ENCODE measurements at regions not wholly inside any gene's neighbourhood (a gene's known extent, or its start where the extent isn't known, plus 50 kb on each side); places are given as distances from the start of the nearest gene placed in this dataset.
A peak's percentile ranks its signal among the peaks of the same experiment; 100 is the strongest.

DNA sequence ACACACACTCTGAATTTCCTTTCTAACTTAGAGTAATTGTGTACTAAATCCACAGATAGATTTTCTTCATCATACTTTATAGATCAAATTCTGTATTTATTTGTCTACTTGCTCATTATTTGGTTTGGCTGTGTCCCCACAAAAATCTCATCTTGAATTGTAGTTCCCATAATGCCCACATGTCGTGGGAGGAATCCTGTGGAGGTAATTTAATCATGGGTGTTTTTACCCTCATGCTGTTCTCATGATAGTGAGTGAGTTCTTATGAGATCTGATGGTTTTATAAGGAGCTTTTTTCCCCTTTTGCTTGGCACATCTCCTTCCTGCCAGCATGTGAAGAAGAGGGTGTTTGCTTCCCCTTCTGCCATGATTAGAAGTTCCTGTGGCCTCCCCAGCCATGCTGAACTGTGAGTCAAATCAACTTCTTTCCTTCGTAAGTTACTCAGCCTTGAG, 198.3 kb upstream of the TGFBR2 start:
- Histone ChIP-seq H3K27ac (no peak overlapping the region), H3K4me3 (no peak overlapping the region), H3K27me3 (replicated peaks) (no peaks in the 10 kb centered on the region), H3K9me3 (replicated peaks) (no peaks in the 10 kb centered on the region), H3K4me1 (replicated peaks) (no peaks in the 10 kb centered on the region), H3K36me3 (no peaks in the 10 kb centered on the region)
- DNase-seq (ENCODE audit: low read depth in 1 of 2, low spot score in 2 of 2), result no peak

DNA sequence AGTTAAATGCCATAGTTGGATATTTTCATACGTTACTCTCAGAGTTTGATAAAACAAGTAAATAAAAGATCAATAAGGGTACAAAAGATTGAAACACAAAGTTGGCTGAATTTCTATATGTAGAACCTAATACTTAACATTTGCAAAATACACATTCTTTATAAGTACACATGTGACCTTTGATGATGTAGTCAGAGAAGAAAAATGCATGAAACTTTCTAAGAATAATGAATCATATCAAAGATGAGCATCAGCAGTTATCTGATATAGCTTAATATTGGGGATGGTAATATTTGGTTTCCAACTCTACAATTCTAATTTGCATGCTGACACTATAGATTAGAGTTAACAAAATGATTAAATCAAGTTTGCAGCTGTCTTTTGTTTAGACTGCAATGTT, 188.0 kb upstream of the TGFBR2 start:
- Histone ChIP-seq H3K27me3 (replicated peaks) (no peaks in the 10 kb centered on the region), H3K36me3 (no peaks in the 10 kb centered on the region), H3K4me3 (no peak overlapping the region), H3K9me3 (replicated peaks) (no peaks in the 10 kb centered on the region), H3K4me1 (replicated peaks) (no peaks in the 10 kb centered on the region), H3K27ac (no peak overlapping the region)
- DNase-seq (ENCODE audit: low read depth in 1 of 2, low spot score in 2 of 2), result no peak

DNA sequence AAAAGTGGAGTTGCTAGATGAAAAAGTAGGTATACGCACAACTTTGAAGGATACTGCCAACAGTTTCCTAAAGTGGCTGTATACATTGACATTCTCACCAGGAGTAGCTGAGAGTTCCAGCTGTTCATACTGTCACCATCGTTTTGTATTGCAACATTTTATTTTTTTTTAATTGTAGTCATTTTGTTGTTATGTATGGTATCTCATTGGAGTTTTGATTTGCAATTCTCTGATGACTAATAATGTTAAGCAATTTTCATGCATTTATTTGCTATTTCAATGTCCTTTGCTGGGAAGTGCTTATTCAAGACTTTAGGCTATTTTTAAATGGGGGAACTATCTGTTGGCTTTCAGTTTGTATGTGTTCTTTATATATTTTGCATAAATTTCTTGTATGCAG, 185.1 kb upstream of the TGFBR2 start:
- DNase-seq (ENCODE audit: low read depth in 1 of 2, low spot score in 2 of 2), result no peak
- no peak overlapping the region for H3K27ac ChIP-seq
- H3K4me1 ChIP-seq (replicated peaks), result no peaks in the 10 kb centered on the region
- no peak overlapping the region for H3K4me3 ChIP-seq
- no peaks in the 10 kb centered on the region for H3K9me3 ChIP-seq (replicated peaks)
- no peaks in the 10 kb centered on the region for H3K27me3 ChIP-seq (replicated peaks)
- H3K36me3 ChIP-seq, result no peaks in the 10 kb centered on the region

DNA sequence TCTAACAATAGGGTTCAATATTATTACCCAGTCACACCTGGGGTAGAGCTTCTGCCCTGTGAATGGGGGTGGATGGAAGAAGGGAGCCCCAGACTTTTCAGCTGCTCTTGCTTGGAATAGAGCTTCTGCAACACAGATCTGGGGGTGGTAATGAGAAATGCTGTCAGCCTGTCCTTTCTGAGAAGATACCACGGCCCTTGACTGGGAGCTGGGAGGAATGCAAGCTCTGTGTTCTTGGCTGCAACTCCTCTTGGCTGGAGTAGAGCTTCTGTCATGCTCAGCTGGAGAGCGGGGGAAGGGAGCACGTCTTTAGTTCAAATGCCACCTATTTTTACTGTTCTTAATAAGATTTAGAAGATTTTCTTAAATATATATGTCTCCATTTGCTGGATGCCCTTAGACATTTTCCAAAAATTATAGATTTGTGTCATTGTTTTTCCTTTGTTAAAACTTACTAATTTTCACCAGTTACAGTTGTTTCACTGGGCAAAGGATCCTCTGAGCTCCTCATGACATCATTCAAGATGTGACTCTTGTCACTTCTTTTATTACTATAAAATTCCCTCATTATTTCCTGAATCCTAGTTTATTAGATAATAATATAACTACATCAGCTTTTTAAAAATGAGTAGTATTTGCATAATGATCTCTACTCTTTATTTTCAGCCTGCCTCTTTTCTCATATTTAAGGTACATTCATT, 180.0 kb upstream of the TGFBR2 start:
- Histone ChIP-seq H3K27ac (no peak overlapping the region), H3K4me1 (replicated peaks) (peaks cover 6% of the 10 kb centered on the region)
- DNase-seq (ENCODE audit: low read depth in 1 of 2, low spot score in 2 of 2), result no peak

DNA sequence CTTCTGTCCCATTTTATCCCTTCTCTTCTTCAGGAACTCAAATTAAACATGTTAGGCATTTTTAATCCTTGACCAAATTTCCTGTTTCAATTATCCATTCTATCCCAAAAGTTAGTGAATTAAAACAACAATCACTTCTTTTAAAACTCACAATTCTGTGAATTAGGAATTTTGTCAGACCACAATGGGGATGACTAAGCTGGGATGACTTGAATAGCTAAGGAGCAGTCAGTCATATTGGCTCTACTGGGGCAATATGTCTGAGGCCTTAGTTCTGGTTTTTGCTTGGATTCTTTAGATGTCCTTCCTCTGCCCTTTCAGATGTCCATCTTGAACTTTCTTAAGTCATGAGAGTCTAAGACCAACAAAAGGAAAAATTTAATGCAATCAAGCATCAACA, 178.2 kb upstream of the TGFBR2 start:
- peak in 1 of 2 experiments; percentile 23 for DNase-seq (ENCODE audit: low read depth in 1 of 2, low spot score in 2 of 2)
- no peak overlapping the region for H3K27ac ChIP-seq

More for the DNA sequence above, 180.0 kb upstream of the TGFBR2 start:
- Histone ChIP-seq H3K27me3 (replicated peaks) (no peaks in the 10 kb centered on the region), H3K36me3 (no peaks in the 10 kb centered on the region), H3K9me3 (replicated peaks) (no peaks in the 10 kb centered on the region), H3K4me3 (no peak overlapping the region)

DNA sequence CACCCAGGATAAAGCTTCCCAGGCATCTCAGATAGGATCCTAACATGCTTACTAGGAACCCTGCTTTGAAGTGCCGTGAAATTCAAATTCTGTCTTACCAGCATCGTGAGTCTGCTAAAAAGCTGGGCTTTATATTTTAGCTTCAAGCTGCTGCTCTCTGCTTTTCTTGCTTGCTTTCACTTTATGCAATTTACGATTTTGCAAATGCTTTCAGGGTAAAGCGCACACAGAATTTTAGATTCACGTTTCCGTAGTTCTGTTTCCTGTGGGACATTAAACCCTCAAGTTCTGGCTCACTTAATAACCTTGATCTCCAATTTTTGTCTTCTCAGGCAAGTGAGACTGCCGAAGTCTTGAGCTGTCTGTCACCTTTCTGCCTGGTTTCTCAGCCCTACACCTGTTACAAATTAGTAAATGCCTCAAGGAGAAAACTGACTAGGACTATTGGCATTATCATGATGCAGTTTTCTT, 170.5 kb upstream of the TGFBR2 start:
- H3K9me3 ChIP-seq (replicated peaks), result no peaks in the 10 kb centered on the region
- no peaks in the 10 kb centered on the region for H3K27me3 ChIP-seq (replicated peaks)
- no peak for DNase-seq (ENCODE audit: low read depth in 1 of 2, low spot score in 2 of 2)
- no peak overlapping the region for H3K27ac ChIP-seq
- H3K4me3 ChIP-seq, result no peak overlapping the region
- H3K4me1 ChIP-seq (replicated peaks), result peaks cover 25% of the 10 kb centered on the region
- H3K36me3 ChIP-seq, result no peaks in the 10 kb centered on the region

More for the DNA sequence above, 178.2 kb upstream of the TGFBR2 start:
- H3K36me3 ChIP-seq, result no peaks in the 10 kb centered on the region
- H3K4me3 ChIP-seq, result no peak overlapping the region
- H3K27me3 ChIP-seq (replicated peaks), result no peaks in the 10 kb centered on the region
- H3K4me1 ChIP-seq (replicated peaks), result peaks cover 6% of the 10 kb centered on the region
- no peaks in the 10 kb centered on the region for H3K9me3 ChIP-seq (replicated peaks)

DNA sequence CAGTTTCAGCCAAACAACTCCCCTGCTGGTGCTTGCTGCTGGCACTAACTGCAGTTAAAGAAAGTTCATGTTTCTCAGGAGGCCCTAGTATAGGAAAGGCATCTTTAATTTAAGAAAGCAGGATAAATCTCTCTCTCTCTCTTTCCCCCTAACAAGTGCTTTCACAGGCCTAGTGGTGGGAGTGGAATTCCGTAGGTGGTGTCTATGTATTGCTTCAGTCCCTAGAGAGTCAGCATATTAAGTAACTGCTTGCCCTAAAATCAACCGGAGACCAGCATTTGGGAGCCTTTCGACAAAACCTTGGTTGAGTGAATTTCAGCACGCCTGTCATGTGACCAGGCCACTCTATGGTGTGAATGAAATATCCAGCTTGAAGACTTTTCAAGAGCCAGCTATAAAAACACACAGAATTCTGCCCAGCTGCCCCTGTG, 169.2 kb upstream of the TGFBR2 start:
- H3K9me3 ChIP-seq (replicated peaks), result no peaks in the 10 kb centered on the region
- H3K27me3 ChIP-seq (replicated peaks), result no peaks in the 10 kb centered on the region
- no peak for DNase-seq (ENCODE audit: low read depth in 1 of 2, low spot score in 2 of 2)
- peaks cover 29% of the 10 kb centered on the region for H3K4me1 ChIP-seq (replicated peaks)
- no peak overlapping the region for H3K4me3 ChIP-seq
- H3K27ac ChIP-seq, result no peak overlapping the region
- no peaks in the 10 kb centered on the region for H3K36me3 ChIP-seq

DNA sequence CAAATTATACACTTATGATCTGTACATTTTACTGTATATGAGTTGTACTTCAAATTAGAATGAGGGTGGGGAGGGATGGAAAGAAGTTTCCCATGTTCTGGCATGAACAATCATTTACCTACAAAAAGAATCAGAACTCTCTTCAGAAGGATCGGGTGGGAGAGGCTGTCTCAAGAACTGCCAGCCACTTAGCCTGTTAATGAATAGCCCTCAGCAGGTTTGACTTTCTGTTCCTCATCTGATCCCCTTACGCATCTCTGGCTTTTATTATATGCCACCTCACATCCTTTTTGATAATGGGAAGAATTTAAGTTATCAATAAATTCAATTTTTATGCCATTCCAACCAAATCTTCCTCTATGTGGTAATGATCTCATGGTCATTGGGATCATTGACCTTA, 168.3 kb upstream of the TGFBR2 start:
- no peaks in the 10 kb centered on the region for H3K36me3 ChIP-seq
- H3K27ac ChIP-seq, result no peak overlapping the region
- H3K27me3 ChIP-seq (replicated peaks), result no peaks in the 10 kb centered on the region
- H3K4me3 ChIP-seq, result no peak overlapping the region
- peaks cover 29% of the 10 kb centered on the region for H3K4me1 ChIP-seq (replicated peaks)
- DNase-seq (ENCODE audit: low read depth in 1 of 2, low spot score in 2 of 2), result no peak
- no peaks in the 10 kb centered on the region for H3K9me3 ChIP-seq (replicated peaks)

DNA sequence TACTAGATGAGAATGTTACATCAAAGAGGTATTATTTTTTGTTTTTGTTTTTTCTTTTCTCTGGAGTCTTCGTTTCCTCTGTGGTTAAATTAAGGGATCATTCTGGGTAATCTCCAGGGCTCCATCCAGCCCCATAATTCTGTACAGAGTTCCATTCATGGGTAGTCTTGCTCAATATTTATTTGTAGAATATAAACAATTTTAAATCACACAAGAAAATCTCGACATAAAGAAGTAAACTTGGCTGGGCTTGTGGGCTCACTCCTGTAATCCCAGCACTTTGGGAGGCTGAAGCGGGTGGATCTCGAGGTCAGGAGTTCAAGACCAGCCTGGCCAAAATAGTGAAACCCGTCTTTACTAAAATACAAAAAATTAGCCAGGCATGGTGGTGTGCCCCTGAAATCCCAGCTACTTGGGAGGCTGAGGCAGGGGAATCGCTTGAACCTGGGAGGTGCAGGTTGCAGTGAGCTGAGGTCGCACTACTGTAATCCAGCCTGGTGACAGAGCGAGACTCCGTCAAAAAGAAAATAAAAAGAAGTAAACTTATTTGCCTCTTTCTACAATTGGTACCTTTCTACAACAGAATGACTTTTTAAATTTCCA, 166.8 kb upstream of the TGFBR2 start:
- Histone ChIP-seq H3K27ac (peak overlapping the region; percentile 6; the same call in 1 of the 2 replicates), H3K4me1 (replicated peaks) (peaks cover 29% of the 10 kb centered on the region), H3K27me3 (replicated peaks) (no peaks in the 10 kb centered on the region), H3K36me3 (no peaks in the 10 kb centered on the region), H3K4me3 (no peak overlapping the region), H3K9me3 (replicated peaks) (no peaks in the 10 kb centered on the region)
- DNase-seq (ENCODE audit: low read depth in 1 of 2, low spot score in 2 of 2), result no peak

DNA sequence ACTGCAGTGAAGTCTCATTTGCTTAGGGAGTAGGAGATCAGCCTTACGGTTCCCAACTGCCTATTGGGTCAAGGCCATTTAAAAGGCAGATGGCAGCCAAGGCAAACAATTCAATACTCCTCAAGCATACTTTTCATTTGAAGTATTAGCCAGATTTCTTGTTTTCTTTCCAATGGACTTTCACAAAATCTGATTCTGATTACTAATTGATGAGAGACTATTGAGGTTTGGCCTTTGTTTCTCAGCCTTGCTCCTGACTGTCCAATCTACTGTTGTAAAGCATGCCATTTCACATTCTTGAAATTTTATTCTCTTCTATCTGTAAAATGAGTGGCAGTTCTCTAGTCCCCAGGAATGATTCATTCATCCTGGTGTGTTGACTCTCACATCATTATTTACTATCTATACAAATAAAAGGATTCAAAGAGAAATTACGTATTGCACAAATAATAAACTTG, 166.2 kb upstream of the TGFBR2 start:
- Histone ChIP-seq H3K4me1 (replicated peaks) (peaks cover 29% of the 10 kb centered on the region), H3K4me3 (no peak overlapping the region), H3K9me3 (replicated peaks) (no peaks in the 10 kb centered on the region), H3K27me3 (replicated peaks) (no peaks in the 10 kb centered on the region), H3K36me3 (no peaks in the 10 kb centered on the region), H3K27ac (peak overlapping the region; percentile 6; the same call in 1 of the 2 replicates)
- DNase-seq (ENCODE audit: low read depth in 1 of 2, low spot score in 2 of 2), result peak in 1 of 2 experiments; percentile 46

DNA sequence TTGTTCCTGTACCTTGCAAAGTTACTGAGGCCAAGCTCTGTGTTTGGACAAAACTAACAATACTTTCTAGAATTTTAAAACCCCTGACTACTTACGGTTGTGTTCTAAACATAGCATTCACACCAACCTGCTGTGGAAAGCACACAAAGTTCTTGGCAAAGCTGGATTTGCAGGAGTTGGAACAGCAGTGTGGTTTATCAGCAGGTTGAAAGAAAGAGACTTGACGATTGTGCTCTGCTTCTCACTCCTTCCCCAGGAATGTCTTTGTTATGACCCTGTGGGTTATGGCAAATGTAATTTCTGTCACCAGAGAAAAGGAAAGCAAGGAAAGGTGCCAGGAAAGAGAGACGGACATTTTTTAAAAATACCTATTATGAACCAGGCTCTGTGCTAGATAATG, 165.5 kb upstream of the TGFBR2 start:
- Histone ChIP-seq H3K4me1 (replicated peaks) (peaks cover 29% of the 10 kb centered on the region), H3K27me3 (replicated peaks) (no peaks in the 10 kb centered on the region), H3K9me3 (replicated peaks) (no peaks in the 10 kb centered on the region), H3K36me3 (no peaks in the 10 kb centered on the region), H3K4me3 (no peak overlapping the region), H3K27ac (no peak overlapping the region)
- peak in 1 of 2 experiments; percentile 5 for DNase-seq (ENCODE audit: low read depth in 1 of 2, low spot score in 2 of 2)

DNA sequence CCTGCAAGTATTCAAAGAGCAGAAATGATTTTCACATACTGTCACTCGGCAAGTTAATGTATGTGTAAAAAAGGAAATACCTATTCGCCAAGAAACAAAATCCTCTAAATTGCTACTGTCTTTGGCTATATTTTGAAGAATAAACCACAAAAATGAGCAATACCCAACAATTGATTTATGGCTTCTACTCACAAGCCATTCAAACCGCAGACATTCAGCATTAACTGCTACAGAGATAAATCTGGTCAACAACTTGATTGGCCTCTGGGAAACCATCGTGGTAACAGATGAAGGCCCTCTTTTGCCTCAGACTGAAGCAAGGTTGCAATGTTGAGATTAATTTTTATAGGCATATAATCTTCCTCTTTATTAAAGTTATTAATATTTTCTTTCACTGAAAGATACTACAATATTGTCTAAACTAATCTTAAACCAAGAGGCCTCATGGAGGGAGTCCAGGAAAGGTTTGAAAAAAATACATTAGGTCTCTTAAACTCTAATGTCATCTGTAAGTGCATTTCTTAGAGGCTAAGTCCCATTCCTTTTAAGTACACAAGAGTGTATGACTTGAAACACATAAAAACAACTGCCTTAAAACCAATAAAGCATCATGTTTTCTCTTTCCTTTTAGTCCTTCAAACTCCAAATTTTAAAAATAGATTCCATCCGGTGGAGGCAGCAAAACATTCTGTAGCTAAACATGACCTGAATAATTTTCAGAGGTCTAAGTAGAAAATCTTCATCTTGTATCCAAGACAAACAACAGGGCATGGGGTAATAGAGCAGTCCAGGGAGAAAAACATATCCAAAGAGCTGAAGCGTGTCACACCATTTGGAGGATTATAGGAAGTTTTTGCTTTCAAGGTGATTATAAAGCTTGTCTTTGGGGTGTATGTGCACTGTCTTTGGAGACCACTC, 162.4 kb upstream of the TGFBR2 start:
- Histone ChIP-seq H3K9me3 (replicated peaks) (no peaks in the 10 kb centered on the region), H3K27me3 (replicated peaks) (no peaks in the 10 kb centered on the region), H3K4me3 (no peak overlapping the region), H3K4me1 (replicated peaks) (peaks cover 20% of the 10 kb centered on the region), H3K27ac (no peak overlapping the region), H3K36me3 (no peaks in the 10 kb centered on the region)
- no peak for DNase-seq (ENCODE audit: low read depth in 1 of 2, low spot score in 2 of 2)

DNA sequence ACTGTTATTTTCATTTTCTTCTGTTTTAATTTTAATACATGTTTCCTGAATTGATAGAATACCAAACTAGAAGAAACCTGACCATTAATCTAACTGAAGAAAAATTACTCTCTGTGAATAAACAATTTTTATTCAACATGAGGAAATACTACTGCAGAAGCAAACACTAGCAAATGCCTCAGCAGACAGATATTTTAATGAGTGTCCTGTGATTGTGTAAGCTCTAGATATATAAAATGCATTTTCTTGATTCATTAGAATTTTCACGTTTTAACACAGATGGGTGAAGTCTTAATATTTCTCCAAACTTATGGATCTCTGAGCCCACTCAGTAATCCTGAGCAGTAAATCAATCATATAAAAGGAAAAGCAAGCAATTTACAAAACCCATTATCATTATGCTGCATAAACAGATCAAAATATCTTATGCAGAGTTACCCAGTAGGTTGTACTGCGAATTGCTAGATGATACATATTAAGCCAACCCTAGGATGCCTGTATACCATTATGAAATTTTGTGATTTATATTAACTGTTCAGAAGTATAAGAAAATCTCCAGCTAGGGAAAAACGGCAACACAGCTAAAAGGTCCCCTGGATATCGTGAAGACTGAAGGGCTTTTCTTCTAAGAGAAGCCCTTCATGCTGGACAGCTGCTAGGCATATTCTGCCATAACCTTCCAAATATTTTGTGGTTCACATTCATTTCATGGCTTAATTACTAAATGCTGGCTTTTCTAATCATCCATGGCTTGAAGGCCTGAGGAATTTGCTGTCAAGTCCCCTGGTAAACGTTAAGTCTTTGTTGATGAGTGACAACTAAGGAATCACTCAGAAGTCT, 157.7 kb upstream of the TGFBR2 start:
- Histone ChIP-seq H3K4me1 (replicated peaks) (no peaks in the 10 kb centered on the region), H3K9me3 (replicated peaks) (no peaks in the 10 kb centered on the region), H3K27ac (no peak overlapping the region), H3K36me3 (no peaks in the 10 kb centered on the region), H3K4me3 (no peak overlapping the region), H3K27me3 (replicated peaks) (no peaks in the 10 kb centered on the region)
- DNase-seq (ENCODE audit: low read depth in 1 of 2, low spot score in 2 of 2), result no peak
